GM13977 (cell line): ENCODE measurements at regions not wholly inside any gene's neighbourhood (a gene's known extent, or its start where the extent isn't known, plus 50 kb on each side); places are given as distances from the start of the nearest gene placed in this dataset.

ENCODE experiments used
- DNase-seq: peaks from one replicate; pipeline ENCODE4 v3.0.0; 2012; ENCODE audit warnings: low spot score
- CTCF ChIP-seq: IDR thresholded peaks from 2 replicates; pipeline ENCODE4 v1.5.1; 2012; ENCODE audit warnings: mild to moderate bottlenecking, control low read depth; ENCODE audit not compliant: insufficient read depth; ENCODE audit errors: extremely low read depth, missing control alignments
- in situ Hi-C: fragments of 300-500 bp; cut with MboI; formaldehyde crosslinking; loops from one replicate; pipeline ENCODE4 v1.12.0; 2022; ENCODE audit warnings: low sequenced_read_pairs, low pct_unique_long_range_greater_than_20kb, mixed read lengths, inconsistent platforms; ENCODE audit not compliant: unreplicated experiment

- in situ Hi-C loops: no loop called here
- no peak for TF ChIP-seq CTCF
- DNase-seq: no peak
These were observed 205.9 kb downstream of the IKZF2 start for GRCh38 chr2:212945526-212945925.

DNA sequence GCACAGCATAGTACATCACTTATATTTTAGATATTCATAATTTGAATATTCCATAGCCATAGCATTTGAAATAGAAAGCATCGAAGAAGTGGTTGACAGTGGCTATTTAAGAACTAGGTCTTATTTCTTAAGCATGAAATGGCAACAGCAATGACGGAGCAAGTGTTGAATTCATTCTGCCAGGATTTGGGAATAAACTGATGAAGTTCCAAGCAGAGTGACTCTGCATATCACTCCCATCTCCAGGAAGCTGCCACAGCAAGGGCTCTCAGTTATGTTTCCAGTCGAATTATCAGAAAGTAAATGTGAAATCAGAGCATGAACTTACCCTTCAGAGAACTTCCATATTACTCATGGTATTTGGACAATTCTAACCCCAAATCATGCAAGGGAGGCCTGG, 208.1 kb downstream of the IKZF2 start:
- no peak for DNase-seq
- no peak for TF ChIP-seq CTCF
- in situ Hi-C loops: no loop called here

DNA sequence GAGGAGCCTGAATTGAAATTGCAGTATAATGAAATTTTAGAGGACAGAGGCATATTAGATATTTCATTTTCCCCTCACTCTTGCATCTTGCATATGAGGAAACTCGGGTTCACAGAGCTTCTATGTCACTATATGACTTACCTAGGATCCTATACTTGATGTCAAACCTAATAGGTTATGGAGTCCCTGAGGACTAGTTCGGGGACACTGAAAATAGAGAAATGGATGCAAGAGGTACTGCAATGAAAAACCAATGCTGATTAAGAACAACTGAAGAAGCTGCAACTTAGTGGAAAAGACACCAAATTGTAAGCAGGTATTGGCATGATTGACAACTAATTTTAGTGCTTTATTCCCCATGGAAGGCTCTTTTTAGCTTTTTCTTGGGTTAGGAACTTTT, 210.1 kb downstream of the IKZF2 start:
- DNase-seq: no peak
- no peak for TF ChIP-seq CTCF
- in situ Hi-C loops: no loop called here

GRCh38 chr2:212940816-212941215, 210.6 kb downstream of the IKZF2 start:
- TF ChIP-seq CTCF: no peak
- no peak for DNase-seq
- in situ Hi-C loops: no loop called here

DNA sequence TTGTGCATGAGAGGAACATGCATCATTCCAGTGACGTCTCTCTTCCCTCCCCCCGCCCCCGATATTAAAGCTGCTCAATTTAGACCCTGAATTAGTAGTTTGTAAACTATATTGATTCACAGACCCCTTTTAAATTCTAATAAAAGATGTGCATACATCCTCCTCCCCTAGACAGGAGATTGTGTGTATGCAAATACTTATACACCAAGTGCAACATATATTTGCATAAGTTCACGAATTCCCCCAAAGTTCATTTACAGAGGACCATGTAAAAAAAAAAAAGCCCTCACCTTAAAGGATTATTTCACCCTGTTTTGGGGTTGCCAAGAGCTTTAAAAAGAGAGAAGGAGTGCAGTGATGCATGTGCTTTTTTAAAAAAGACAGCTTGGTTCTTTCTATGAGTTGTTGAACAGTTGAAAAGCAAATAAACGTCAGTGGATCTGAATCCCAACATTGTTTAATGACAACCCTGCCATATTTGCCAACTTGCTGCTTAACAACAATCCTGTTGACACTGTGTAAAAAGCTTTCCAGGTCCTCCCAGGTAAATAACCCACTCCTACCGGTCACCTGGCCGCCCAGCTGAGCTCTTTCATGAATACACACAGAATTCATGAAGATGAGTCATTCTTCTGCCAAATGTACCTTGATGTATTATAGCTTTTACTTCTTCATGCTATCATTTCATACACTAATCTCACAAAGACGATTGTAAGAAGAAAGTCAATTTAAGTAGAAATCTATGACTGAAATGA, 211.5 kb downstream of the IKZF2 start:
- DNase-seq: no peak
- TF ChIP-seq CTCF: no peak
- in situ Hi-C loops: no loop called here

- DNase-seq: no peak
- TF ChIP-seq CTCF: no peak
- in situ Hi-C loops: no loop called here
These were observed 213.1 kb downstream of the IKZF2 start for GRCh38 chr2:212938144-212938793.
